Transverse colon (tissue), 4 donors: ENCODE measurements at regions not wholly inside any gene's neighbourhood (a gene's known extent, or its start where the extent isn't known, plus 50 kb on each side); places are given as distances from the start of the nearest gene placed in this dataset.

Source experiments
- DNase-seq: peaks from one replicate; pipeline ENCODE4 v3.0.0-alpha.2; 2019
- H3K27ac ChIP-seq, 4 donors: fragments of 200-600 bp; sonication (generic); 2 replicates each; pipeline ENCODE4 v1.5.1; 2016 to 2018; ENCODE audit warnings: inconsistent platforms in 4 of 4
- H3K27me3 ChIP-seq: fragments of 200-600 bp; sonication (generic); 2 replicates; pipeline ENCODE4 v1.5.1; 2017; ENCODE audit warnings: inconsistent platforms
- H3K36me3 ChIP-seq, 4 donors: fragments of 200-600 bp; sonication (generic); 2 replicates each; pipeline ENCODE4 v1.5.1; 2017 to 2019; ENCODE audit warnings: inconsistent platforms in 4 of 4
- H3K4me1 ChIP-seq, 4 donors: fragments of 200-600 bp; sonication (generic); 2 replicates each; pipeline ENCODE4 v1.5.1; 2017 to 2020; ENCODE audit warnings: inconsistent platforms in 4 of 4
- H3K4me3 ChIP-seq, 4 donors: fragments of 200-600 bp; sonication (generic); 1 replicate in 1 of 4; 2 replicates in 3 of 4; pipeline versions ENCODE4 v1.5.1 to v1.6.1; 2017 to 2019; ENCODE audit warnings: inconsistent platforms in 4 of 4
- H3K9me3 ChIP-seq, 2 donors: fragments of 200-600 bp; sonication (generic); 2 replicates each; pipeline ENCODE4 v1.5.1; 2017 to 2019; ENCODE audit warnings: inconsistent platforms in 2 of 2
- CTCF ChIP-seq, 5 experiments: fragments of 200-600 bp in 3 of 5; fragments of 450-650 bp in 2 of 5; sonication (generic) in 3 of 5; IDR thresholded peaks; 1 replicate in 2 of 5; 2 replicates in 3 of 5; pipeline ENCODE4 v1.5.1; 2016 to 2017; ENCODE audit warnings: antibody characterized with exemption in 5 of 5, inconsistent platforms in 3 of 5, mild to moderate bottlenecking in 2 of 5, moderate library complexity in 1 of 5
- EP300 ChIP-seq: sonication (generic); formaldehyde crosslinking; IDR thresholded peaks from one replicate; pipeline ENCODE4 v1.6.1; 2017; ENCODE audit warnings: antibody characterized with exemption, low read depth
- POLR2A ChIP-seq: fragments of 450-650 bp; IDR thresholded peaks from one replicate; pipeline ENCODE4 v1.6.1; 2016; ENCODE audit warnings: antibody characterized with exemption, mild to moderate bottlenecking, moderate library complexity
- POLR2AphosphoS5 ChIP-seq, 3 donors: sonication (generic); formaldehyde crosslinking; IDR thresholded peaks; one replicate each; pipeline ENCODE4 v1.6.1; 2016; ENCODE audit warnings: antibody characterized with exemption in 3 of 3
- WGBS, 2 donors: methylation state at CpG; one replicate each; pipeline ENCODE4 v1.1.5; 2018; ENCODE audit warnings: low coverage in 1 of 2; 5-methylcytosine and 5-hydroxymethylcytosine counted together
- in situ Hi-C, 4 donors: fragments of 200-750 bp; cut with MboI; loops; one replicate each; pipeline versions ENCODE4 v1.15.0 to v1.15.1; 2017; ENCODE audit warnings: low sequenced_read_pairs in 3 of 4, low pct_ligation_motif_present in 1 of 4, low pct_unique_long_range_greater_than_20kb in 1 of 4
- intact Hi-C: fragments of 100-400 bp; cut with DNase I; formaldehyde crosslinking; loops from one replicate; pipeline ENCODE4 v1.15.1; 2023; ENCODE audit warnings: low total_unique reads

DNA sequence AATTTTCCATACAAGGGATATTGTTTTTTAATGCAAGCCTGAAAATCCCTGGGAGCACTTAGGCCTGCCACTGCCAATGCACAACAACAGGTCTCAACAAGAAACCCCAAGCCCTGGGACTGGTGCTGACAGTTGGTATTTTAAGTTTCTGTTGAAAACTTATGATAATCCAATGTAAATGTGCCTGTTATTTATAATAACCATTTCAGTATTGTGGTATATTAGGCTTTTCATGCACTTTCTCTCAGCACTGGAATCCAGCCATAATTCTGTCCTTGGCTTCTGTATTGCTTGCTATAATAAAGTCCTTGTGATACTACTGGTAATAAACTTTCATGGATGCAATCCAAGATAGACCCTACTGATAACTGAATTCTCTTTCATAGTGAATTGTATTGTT is 218.9 kb downstream of the PCDH7 start:
- Histone ChIP-seq H3K4me1 (peaks cover 0 to 49% (median 24%) of the 10 kb centered on the region in 4 donors), H3K9me3 (no peaks in the 10 kb centered on the region), H3K27ac (peak overlapping the region in 2 of 4 donors; percentile 10 to 12), H3K4me3 (no peak overlapping the region), H3K36me3 (no peaks in the 10 kb centered on the region), H3K27me3 (no peaks in the 10 kb centered on the region)
- intact Hi-C loops (no loop called here), in situ Hi-C loops (no loop called here)
- no peak for DNase-seq
- TF ChIP-seq EP300 (no peak), CTCF (IDR thresholded peaks at IDR 0.05) (no peak), POLR2A (no peak), POLR2AphosphoS5 (IDR thresholded peaks at IDR 0.05) (no peak)

GRCh38 chr4:30939684-30940083 is 219.5 kb downstream of the PCDH7 start:
- Histone ChIP-seq H3K4me3 (no peak overlapping the region), H3K27me3 (no peaks in the 10 kb centered on the region), H3K4me1 (peaks cover 0 to 49% (median 24%) of the 10 kb centered on the region in 4 donors), H3K36me3 (no peaks in the 10 kb centered on the region), H3K9me3 (no peaks in the 10 kb centered on the region), H3K27ac (peak overlapping the region in 1 of 4 donors; percentile 12)
- in situ Hi-C loops (no loop called here), intact Hi-C loops (no loop called here)
- no peak for DNase-seq
- TF ChIP-seq CTCF (IDR thresholded peaks at IDR 0.05) (no peak), POLR2A (no peak), EP300 (no peak), POLR2AphosphoS5 (IDR thresholded peaks at IDR 0.05) (no peak)
- 35% methylated on average over 4 of the region's 4 CpGs for WGBS, 2 donors

GRCh38 chr4:30941641-30942040 is 221.5 kb downstream of the PCDH7 start:
- TF ChIP-seq EP300 (no peak), POLR2AphosphoS5 (IDR thresholded peaks at IDR 0.05) (no peak), POLR2A (no peak), CTCF (IDR thresholded peaks at IDR 0.05) (no peak)
- H3K27ac ChIP-seq = no peak overlapping the region
- no peaks in the 10 kb centered on the region for H3K36me3 ChIP-seq
- peaks cover 0 to 56% (median 24%) of the 10 kb centered on the region in 4 donors for H3K4me1 ChIP-seq
- no peaks in the 10 kb centered on the region for H3K27me3 ChIP-seq
- no peak for DNase-seq
- in situ Hi-C loops (no loop called here), intact Hi-C loops (no loop called here)
- H3K9me3 ChIP-seq = no peaks in the 10 kb centered on the region
- H3K4me3 ChIP-seq = no peak overlapping the region

DNA sequence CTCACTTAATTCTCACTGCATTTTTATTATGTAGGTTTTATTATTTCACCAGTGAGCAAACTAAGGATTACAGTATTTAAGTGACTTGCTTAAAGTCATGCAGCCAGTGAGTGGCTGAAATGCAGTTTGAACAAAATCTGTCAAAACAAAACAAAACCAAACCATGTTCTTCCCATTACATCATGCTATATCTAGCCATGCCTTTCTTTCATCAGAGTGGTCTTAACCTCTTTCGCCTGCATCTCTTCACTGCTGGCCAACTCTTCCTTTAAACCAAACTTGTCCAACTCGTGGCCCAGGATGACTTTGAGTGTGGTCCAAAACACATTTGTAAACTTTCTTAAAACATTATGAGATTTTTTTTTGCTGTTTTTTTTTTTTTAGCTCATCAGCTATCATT is 223.2 kb downstream of the PCDH7 start:
- TF ChIP-seq EP300 = no peak
- no peak for TF ChIP-seq POLR2AphosphoS5 (IDR thresholded peaks at IDR 0.05)
- TF ChIP-seq CTCF (IDR thresholded peaks at IDR 0.05) = no peak
- TF ChIP-seq POLR2A = no peak
- Histone ChIP-seq H3K27me3 (no peaks in the 10 kb centered on the region), H3K27ac (no peak overlapping the region), H3K4me3 (no peak overlapping the region), H3K36me3 (no peaks in the 10 kb centered on the region), H3K9me3 (no peaks in the 10 kb centered on the region), H3K4me1 (peaks cover 0 to 51% (median 22%) of the 10 kb centered on the region in 4 donors)
- intact Hi-C loops = no loop called here
- WGBS, 2 donors = 36 to 57% methylated on average over 2 of the region's 2 CpGs
- no peak for DNase-seq
- in situ Hi-C loops = no loop called here
